ENCODE measurements at regions not wholly inside any gene's neighbourhood (a gene's known extent, or its start where the extent isn't known, plus 50 kb on each side); places are given as distances from the start of the nearest gene placed in this dataset.

DNA sequence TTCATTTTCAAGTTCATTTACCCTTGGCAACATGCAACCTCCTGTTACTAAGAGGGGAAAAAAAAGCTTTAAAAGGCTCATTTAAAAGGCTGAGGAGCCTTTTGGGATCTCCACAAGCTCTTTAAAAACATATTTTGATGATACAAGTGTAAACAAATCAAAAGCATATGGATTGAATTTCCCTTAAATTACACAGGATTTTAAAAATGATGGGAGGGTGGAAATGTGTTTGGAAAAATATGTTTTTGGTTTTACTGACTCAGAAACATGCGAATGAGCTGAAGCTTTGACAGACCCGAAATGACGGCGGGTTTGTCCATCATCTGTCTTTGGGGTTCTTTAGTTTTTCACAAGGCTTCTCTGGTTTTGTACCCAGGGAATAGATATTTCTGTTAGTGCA is 180.6 kb upstream of the CCDC68 start:
- CTCF ChIA-PET: no interaction called here
- H3K9me3 ChIP-seq (ENCODE audit: control insufficient read depth, insufficient read depth, low read depth, low read length): no peaks in the 10 kb centered on the region
- no peak overlapping the region for H3K27ac ChIP-seq (ENCODE audit: extremely low read depth, low read depth, low read length)
- POLR2A ChIA-PET: no interaction called here
- TF ChIP-seq ZIC2 (tag by site-specific recombination; IDR thresholded peaks at IDR 0.05) (no peak), ZNF175 (tag by site-specific recombination; IDR thresholded peaks at IDR 0.05) (no peak), ZNF350 (tag by site-specific recombination; IDR thresholded peaks at IDR 0.05) (no peak), HOXC10 (CRISPR knock-in tag; IDR thresholded peaks at IDR 0.05) (no peak), BCL11A (tag by site-specific recombination; IDR thresholded peaks at IDR 0.05; ENCODE audit: low read depth) (no peak), RBAK (tag by site-specific recombination; IDR thresholded peaks at IDR 0.05) (no peak), EGR2 (tag by site-specific recombination; IDR thresholded peaks at IDR 0.05; ENCODE audit: low read depth) (no peak), ZNF521 (tag by site-specific recombination; IDR thresholded peaks at IDR 0.05) (no peak), KLF7 (tag by site-specific recombination; IDR thresholded peaks at IDR 0.05; ENCODE audit: borderline replicate concordance) (no peak)
- TF ChIP-seq, protein P1, sequence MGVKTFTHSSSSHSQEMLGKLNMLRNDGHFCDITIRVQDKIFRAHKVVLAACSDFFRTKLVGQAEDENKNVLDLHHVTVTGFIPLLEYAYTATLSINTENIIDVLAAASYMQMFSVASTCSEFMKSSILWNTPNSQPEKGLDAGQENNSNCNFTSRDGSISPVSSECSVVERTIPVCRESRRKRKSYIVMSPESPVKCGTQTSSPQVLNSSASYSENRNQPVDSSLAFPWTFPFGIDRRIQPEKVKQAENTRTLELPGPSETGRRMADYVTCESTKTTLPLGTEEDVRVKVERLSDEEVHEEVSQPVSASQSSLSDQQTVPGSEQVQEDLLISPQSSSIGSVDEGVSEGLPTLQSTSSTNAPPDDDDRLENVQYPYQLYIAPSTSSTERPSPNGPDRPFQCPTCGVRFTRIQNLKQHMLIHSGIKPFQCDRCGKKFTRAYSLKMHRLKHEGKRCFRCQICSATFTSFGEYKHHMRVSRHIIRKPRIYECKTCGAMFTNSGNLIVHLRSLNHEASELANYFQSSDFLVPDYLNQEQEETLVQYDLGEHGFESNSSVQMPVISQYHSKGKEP (tag by site-specific recombination; IDR thresholded peaks at IDR 0.05): no peak
- no peaks in the 10 kb centered on the region for H3K4me1 ChIP-seq (ENCODE audit: control insufficient read depth, insufficient read depth, low read length)
- no peak overlapping the region for H3K4me3 ChIP-seq (ENCODE audit: low read depth, low read length)
- H3K36me3 ChIP-seq (ENCODE audit: control insufficient read depth in 2 of 2, insufficient read depth in 1 of 2, low read length in 2 of 2): no peaks in the 10 kb centered on the region

DNA sequence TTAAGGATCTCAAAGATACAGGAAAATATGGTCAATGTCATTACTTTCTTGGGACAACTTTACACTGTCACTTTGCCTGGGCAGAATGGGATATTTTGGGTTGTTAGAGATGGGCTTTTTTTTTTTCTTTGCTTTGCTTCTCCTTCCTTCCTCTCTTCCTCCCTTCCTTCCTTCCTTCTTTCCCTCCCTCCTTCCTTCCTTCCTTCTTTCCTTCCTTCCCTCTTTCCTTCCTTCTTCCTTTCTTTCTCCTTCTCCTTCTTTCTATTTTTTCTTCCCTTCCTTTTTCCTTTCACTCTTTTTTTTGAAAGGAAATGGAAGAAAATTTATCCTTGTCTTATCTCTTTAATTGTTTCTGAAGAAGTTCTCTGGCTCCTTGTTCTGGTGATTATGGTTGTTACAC is 180.0 kb upstream of the CCDC68 start:
- TF ChIP-seq ZBTB21 (tag by site-specific recombination; IDR thresholded peaks at IDR 0.05) (no peak), ZNF626 (tag by site-specific recombination; IDR thresholded peaks at IDR 0.05) (no peak), ZNF324 (tag by site-specific recombination; IDR thresholded peaks at IDR 0.05) (no peak), ZNF10 (tag by site-specific recombination; IDR thresholded peaks at IDR 0.05) (no peak), PRDM1 (tag by site-specific recombination; IDR thresholded peaks at IDR 0.05) (peak; percentile 55; the same call in 1 of the 2 replicates), ZNF629 (tag by site-specific recombination; IDR thresholded peaks at IDR 0.05) (no peak), ZNF791 (tag by site-specific recombination; IDR thresholded peaks at IDR 0.05) (no peak), ZNF624 (tag by site-specific recombination; IDR thresholded peaks at IDR 0.05) (no peak)
- TF ChIP-seq, protein P2, sequence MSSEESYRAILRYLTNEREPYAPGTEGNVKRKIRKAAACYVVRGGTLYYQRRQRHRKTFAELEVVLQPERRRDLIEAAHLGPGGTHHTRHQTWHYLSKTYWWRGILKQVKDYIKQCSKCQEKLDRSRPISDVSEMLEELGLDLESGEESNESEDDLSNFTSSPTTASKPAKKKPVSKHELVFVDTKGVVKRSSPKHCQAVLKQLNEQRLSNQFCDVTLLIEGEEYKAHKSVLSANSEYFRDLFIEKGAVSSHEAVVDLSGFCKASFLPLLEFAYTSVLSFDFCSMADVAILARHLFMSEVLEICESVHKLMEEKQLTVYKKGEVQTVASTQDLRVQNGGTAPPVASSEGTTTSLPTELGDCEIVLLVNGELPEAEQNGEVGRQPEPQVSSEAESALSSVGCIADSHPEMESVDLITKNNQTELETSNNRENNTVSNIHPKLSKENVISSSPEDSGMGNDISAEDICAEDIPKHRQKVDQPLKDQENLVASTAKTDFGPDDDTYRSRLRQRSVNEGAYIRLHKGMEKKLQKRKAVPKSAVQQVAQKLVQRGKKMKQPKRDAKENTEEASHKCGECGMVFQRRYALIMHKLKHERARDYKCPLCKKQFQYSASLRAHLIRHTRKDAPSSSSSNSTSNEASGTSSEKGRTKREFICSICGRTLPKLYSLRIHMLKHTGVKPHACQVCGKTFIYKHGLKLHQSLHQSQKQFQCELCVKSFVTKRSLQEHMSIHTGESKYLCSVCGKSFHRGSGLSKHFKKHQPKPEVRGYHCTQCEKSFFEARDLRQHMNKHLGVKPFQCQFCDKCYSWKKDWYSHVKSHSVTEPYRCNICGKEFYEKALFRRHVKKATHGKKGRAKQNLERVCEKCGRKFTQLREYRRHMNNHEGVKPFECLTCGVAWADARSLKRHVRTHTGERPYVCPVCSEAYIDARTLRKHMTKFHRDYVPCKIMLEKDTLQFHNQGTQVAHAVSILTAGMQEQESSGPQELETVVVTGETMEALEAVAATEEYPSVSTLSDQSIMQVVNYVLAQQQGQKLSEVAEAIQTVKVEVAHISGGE (tag by site-specific recombination; conservative IDR thresholded peaks at IDR 0.05; ENCODE audit: low read depth): no peak
- no peaks in the 10 kb centered on the region for H3K9me3 ChIP-seq (ENCODE audit: control insufficient read depth, insufficient read depth, low read depth, low read length)
- no peak overlapping the region for H3K4me3 ChIP-seq (ENCODE audit: low read depth, low read length)
- ChIA-PET CTCF (no interaction called here), POLR2A (no interaction called here)
- H3K4me1 ChIP-seq (ENCODE audit: control insufficient read depth, insufficient read depth, low read length): no peaks in the 10 kb centered on the region
- H3K36me3 ChIP-seq (ENCODE audit: control insufficient read depth in 2 of 2, insufficient read depth in 1 of 2, low read length in 2 of 2): no peaks in the 10 kb centered on the region
- no peak overlapping the region for H3K27ac ChIP-seq (ENCODE audit: extremely low read depth, low read depth, low read length)

DNA sequence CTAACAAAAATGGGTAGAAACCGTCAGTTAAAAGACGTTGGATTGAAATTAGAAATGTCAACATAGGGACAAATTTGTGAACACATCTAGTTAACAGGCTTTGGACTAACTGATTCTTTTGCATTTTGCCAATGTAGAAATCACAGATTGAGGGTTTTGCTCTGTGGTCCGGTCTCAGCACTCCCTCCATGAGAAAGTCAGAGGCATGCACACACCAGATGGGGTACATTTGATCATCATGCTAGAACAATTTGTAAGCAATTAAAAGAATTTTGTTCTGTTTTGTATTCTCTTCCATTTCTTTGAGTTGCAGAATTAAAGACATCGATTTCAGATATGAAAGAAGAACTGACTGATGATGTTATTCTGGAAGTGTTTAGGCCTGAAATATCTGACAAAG is 179.1 kb upstream of the CCDC68 start:
- Histone ChIP-seq H3K4me3 (ENCODE audit: low read depth, low read length) (no peak overlapping the region), H3K36me3 (ENCODE audit: control insufficient read depth in 2 of 2, insufficient read depth in 1 of 2, low read length in 2 of 2) (no peaks in the 10 kb centered on the region), H3K27ac (ENCODE audit: extremely low read depth, low read depth, low read length) (no peak overlapping the region), H3K4me1 (ENCODE audit: control insufficient read depth, insufficient read depth, low read length) (no peaks in the 10 kb centered on the region), H3K9me3 (ENCODE audit: control insufficient read depth, insufficient read depth, low read depth, low read length) (no peaks in the 10 kb centered on the region)
- TF ChIP-seq, protein P3, sequence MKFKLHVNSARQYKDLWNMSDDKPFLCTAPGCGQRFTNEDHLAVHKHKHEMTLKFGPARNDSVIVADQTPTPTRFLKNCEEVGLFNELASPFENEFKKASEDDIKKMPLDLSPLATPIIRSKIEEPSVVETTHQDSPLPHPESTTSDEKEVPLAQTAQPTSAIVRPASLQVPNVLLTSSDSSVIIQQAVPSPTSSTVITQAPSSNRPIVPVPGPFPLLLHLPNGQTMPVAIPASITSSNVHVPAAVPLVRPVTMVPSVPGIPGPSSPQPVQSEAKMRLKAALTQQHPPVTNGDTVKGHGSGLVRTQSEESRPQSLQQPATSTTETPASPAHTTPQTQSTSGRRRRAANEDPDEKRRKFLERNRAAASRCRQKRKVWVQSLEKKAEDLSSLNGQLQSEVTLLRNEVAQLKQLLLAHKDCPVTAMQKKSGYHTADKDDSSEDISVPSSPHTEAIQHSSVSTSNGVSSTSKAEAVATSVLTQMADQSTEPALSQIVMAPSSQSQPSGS (tag by site-specific recombination; IDR thresholded peaks at IDR 0.05; ENCODE audit: low read depth): no peak
- no peak for TF ChIP-seq ZNF623 (tag by site-specific recombination; IDR thresholded peaks at IDR 0.05)
- TF ChIP-seq ZNF366 (tag by site-specific recombination; conservative IDR thresholded peaks at IDR 0.05): no peak
- TF ChIP-seq ZBTB20 (tag by site-specific recombination; IDR thresholded peaks at IDR 0.05): no peak
- TF ChIP-seq ZNF302 (tag by site-specific recombination; IDR thresholded peaks at IDR 0.05; ENCODE audit: low read depth): no peak
- no peak for TF ChIP-seq ZNF624 (tag by site-specific recombination; IDR thresholded peaks at IDR 0.05)
- TF ChIP-seq, protein P4, sequence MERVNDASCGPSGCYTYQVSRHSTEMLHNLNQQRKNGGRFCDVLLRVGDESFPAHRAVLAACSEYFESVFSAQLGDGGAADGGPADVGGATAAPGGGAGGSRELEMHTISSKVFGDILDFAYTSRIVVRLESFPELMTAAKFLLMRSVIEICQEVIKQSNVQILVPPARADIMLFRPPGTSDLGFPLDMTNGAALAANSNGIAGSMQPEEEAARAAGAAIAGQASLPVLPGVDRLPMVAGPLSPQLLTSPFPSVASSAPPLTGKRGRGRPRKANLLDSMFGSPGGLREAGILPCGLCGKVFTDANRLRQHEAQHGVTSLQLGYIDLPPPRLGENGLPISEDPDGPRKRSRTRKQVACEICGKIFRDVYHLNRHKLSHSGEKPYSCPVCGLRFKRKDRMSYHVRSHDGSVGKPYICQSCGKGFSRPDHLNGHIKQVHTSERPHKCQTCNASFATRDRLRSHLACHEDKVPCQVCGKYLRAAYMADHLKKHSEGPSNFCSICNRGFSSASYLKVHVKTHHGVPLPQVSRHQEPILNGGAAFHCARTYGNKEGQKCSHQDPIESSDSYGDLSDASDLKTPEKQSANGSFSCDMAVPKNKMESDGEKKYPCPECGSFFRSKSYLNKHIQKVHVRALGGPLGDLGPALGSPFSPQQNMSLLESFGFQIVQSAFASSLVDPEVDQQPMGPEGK (tag by site-specific recombination; IDR thresholded peaks at IDR 0.05): no peak
- TF ChIP-seq ZNF223 (tag by site-specific recombination; IDR thresholded peaks at IDR 0.05): no peak
- ChIA-PET POLR2A (no interaction called here), CTCF (interaction anchor here (0.5 kb wide), 1 partner anchor 347 kb away, joined by 5 read pairs; no protein-coding TSS in a partner anchor)

Measured in HEK293 (cell line).